NCI-H748 (cell line): ENCODE measurements at regions not wholly inside any gene's neighbourhood (a gene's known extent, or its start where the extent isn't known, plus 50 kb on each side); places are given as distances from the start of the nearest gene placed in this dataset.
"Not testable (repeated sequence)": the region's sequence is repeated elsewhere in the genome, so short reads cannot be mapped to it uniquely, and the experiment has no call there.

Experiments
- DNase-seq: peaks from one replicate; lab custom pipeline; 2025; ENCODE audit not compliant: unreplicated experiment; lab: John Stamatoyannopoulos, UW

GRCh38 chr5:163115011-163115410 is 322.4 kb upstream of the CCNG1 start:
- no peak for DNase-seq

- DNase-seq, result not testable (repeated sequence)
These were observed 320.8 kb upstream of the CCNG1 start for GRCh38 chr5:163116618-163117017.

GRCh38 chr5:163134061-163134460 is 303.3 kb upstream of the CCNG1 start:
- DNase-seq, result no peak

GRCh38 chr5:163135849-163136248 is 301.5 kb upstream of the CCNG1 start:
- DNase-seq, result no peak

- no peak for DNase-seq
These were observed 275.9 kb upstream of the CCNG1 start for GRCh38 chr5:163161512-163161911.

GRCh38 chr5:163162645-163163044 is 274.8 kb upstream of the CCNG1 start:
- no peak for DNase-seq

GRCh38 chr5:163163858-163164257 is 273.5 kb upstream of the CCNG1 start:
- DNase-seq, result no peak

GRCh38 chr5:163165277-163165676 is 272.1 kb upstream of the CCNG1 start:
- DNase-seq, result no peak

GRCh38 chr5:163170161-163170560 is 267.2 kb upstream of the CCNG1 start:
- not testable (repeated sequence) for DNase-seq

- DNase-seq, result no peak
These were observed 264.7 kb upstream of the CCNG1 start for GRCh38 chr5:163172540-163173338.

GRCh38 chr5:163177971-163178370 is 259.4 kb upstream of the CCNG1 start:
- no peak for DNase-seq

GRCh38 chr5:163185315-163185714 is 252.1 kb upstream of the CCNG1 start:
- no peak for DNase-seq

- DNase-seq, result no peak
These were observed 248.3 kb upstream of the CCNG1 start for GRCh38 chr5:163189023-163189553.

- no peak for DNase-seq
These were observed 247.1 kb upstream of the CCNG1 start for GRCh38 chr5:163190283-163190682.

- no peak for DNase-seq
These were observed 246.6 kb upstream of the CCNG1 start for GRCh38 chr5:163190784-163191183.

GRCh38 chr5:163193886-163194285 is 243.5 kb upstream of the CCNG1 start:
- no peak for DNase-seq

GRCh38 chr5:163205645-163206044 is 231.8 kb upstream of the CCNG1 start:
- no peak for DNase-seq

- no peak for DNase-seq
These were observed 215.8 kb upstream of the CCNG1 start for GRCh38 chr5:163221581-163221980.

GRCh38 chr5:163222982-163223381 is 214.4 kb upstream of the CCNG1 start:
- DNase-seq, result no peak

GRCh38 chr5:163244445-163244987 is 192.9 kb upstream of the CCNG1 start:
- DNase-seq, result no peak

GRCh38 chr5:163245584-163245983 is 191.8 kb upstream of the CCNG1 start:
- DNase-seq, result no peak

GRCh38 chr5:163248333-163248732 is 189.1 kb upstream of the CCNG1 start:
- no peak for DNase-seq

GRCh38 chr5:163248871-163249270 is 188.5 kb upstream of the CCNG1 start:
- DNase-seq, result no peak
